IMR-90 (cell line): ENCODE measurements at regions not wholly inside any gene's neighbourhood (a gene's known extent, or its start where the extent isn't known, plus 50 kb on each side); places are given as distances from the start of the nearest gene placed in this dataset.

ENCODE experiments used
- ATAC-seq: fragments of 200-7000 bp; cut with Tn5 transposase; 2 replicates; pipeline ENCODE4 v1.9.1; 2020; ENCODE audit warnings: low read depth, mild to moderate bottlenecking, moderate library complexity
- BruUV-seq: library from RNA; stranded (reverse); fragments of 400-500 nt; replicated peaks from 2 replicates; lab custom pipeline; 2021; lab: Mats Ljungman, UMichigan
- CTCF ChIA-PET: fragments of 300-600 bp; formaldehyde crosslinking; extraction: SDS; loops from one replicate; lab custom pipeline; 2021; ENCODE audit warnings: antibody characterized with exemption; lab: Yijun Ruan, JAX
- POLR2A ChIA-PET: fragments of 300-600 bp; sonication (Branson Sonifier 250); formaldehyde crosslinking; loops from one replicate; lab custom pipeline; 2022; ENCODE audit warnings: antibody characterized with exemption; ENCODE audit not compliant: unreplicated experiment; lab: Charles Lee
- DNase-seq: peaks from one replicate; pipeline ENCODE4 v3.0.0; 2013
- H2AFZ ChIP-seq: replicated peaks from 2 replicates; pipeline ENCODE3; 2013; ENCODE audit warnings: low read length, mild to moderate bottlenecking; ENCODE audit not compliant: poor library complexity
- H2AK5ac ChIP-seq: 2 replicates; pipeline ENCODE4 v1.6.1; 2013; ENCODE audit warnings: low read depth, low read length, inconsistent platforms
- H2AK9ac ChIP-seq: replicated peaks from 2 replicates; pipeline ENCODE3; 2013; ENCODE audit warnings: mild to moderate bottlenecking, low read depth, low read length, moderate library complexity; ENCODE audit not compliant: poor library complexity
- H2BK120ac ChIP-seq: 2 replicates; pipeline ENCODE4 v1.6.1; 2013; ENCODE audit warnings: low read depth, low read length, inconsistent platforms
- H2BK15ac ChIP-seq: 3 replicates; pipeline ENCODE4 v1.6.1; 2013; ENCODE audit warnings: low read depth, low read length, inconsistent platforms
- H2BK20ac ChIP-seq: 2 replicates; pipeline ENCODE4 v1.6.1; 2013; ENCODE audit warnings: low read depth, mild to moderate bottlenecking, inconsistent platforms, low read length, moderate library complexity
- H2BK5ac ChIP-seq: 2 replicates; pipeline ENCODE4 v1.6.1; 2013; ENCODE audit warnings: mild to moderate bottlenecking, low read depth, low read length, inconsistent platforms; ENCODE audit not compliant: poor library complexity, severe bottlenecking
- H3K14ac ChIP-seq: replicated peaks from 2 replicates; pipeline ENCODE4 v1.6.1; 2013; ENCODE audit warnings: low read depth, low read length, inconsistent platforms
- H3K18ac ChIP-seq: 2 replicates; pipeline ENCODE4 v1.6.1; 2013; ENCODE audit warnings: low read depth, low read length, control low read depth
- H3K23ac ChIP-seq: 2 replicates; pipeline ENCODE4 v1.6.1; 2013; ENCODE audit warnings: low read depth, low read length, inconsistent platforms
- H3K27ac ChIP-seq: 2 replicates; pipeline ENCODE4 v1.5.1; 2013; ENCODE audit warnings: mild to moderate bottlenecking, control low read depth, low read length; ENCODE audit not compliant: insufficient read depth
- H3K27me3 ChIP-seq: 2 replicates; pipeline ENCODE4 v1.6.1; 2013; ENCODE audit warnings: low read length; ENCODE audit not compliant: control insufficient read depth, insufficient read depth
- H3K36me3 ChIP-seq: 2 replicates; pipeline ENCODE4 v1.6.1; 2013; ENCODE audit warnings: low read length, mixed read lengths; ENCODE audit not compliant: control insufficient read depth, insufficient read depth
- H3K4ac ChIP-seq: 2 replicates; pipeline ENCODE4 v1.6.1; 2013; ENCODE audit warnings: low read depth, low read length, inconsistent platforms
- H3K4me1 ChIP-seq: 2 replicates; pipeline ENCODE4 v1.6.1; 2013; ENCODE audit warnings: low read length, mixed read lengths; ENCODE audit not compliant: control insufficient read depth, insufficient read depth
- H3K4me2 ChIP-seq: 2 replicates; pipeline ENCODE4 v1.6.1; 2013; ENCODE audit warnings: low read depth, mild to moderate bottlenecking, control low read depth, low read length, moderate library complexity
- H3K4me3 ChIP-seq: 2 replicates; pipeline ENCODE4 v1.5.1; 2013; ENCODE audit warnings: low read depth, mild to moderate bottlenecking, control low read depth, low read length, moderate library complexity; ENCODE audit not compliant: insufficient read depth
- H3K56ac ChIP-seq: 2 replicates; pipeline ENCODE4 v1.6.1; 2013; ENCODE audit warnings: low read length, inconsistent platforms; ENCODE audit not compliant: insufficient read depth; ENCODE audit errors: extremely low read depth
- H3K79me1 ChIP-seq, 2 experiments: 2 replicates each; pipeline ENCODE4 v1.6.1; 2013; ENCODE audit warnings: low read length in 2 of 2, inconsistent platforms in 1 of 2, low read depth in 1 of 2
- H3K9ac ChIP-seq: 2 replicates; pipeline ENCODE4 v1.6.1; 2013; ENCODE audit warnings: low read depth, low read length, control low read depth
- H3K9me1 ChIP-seq: 2 replicates; pipeline ENCODE4 v1.6.1; 2013; ENCODE audit warnings: low read length, inconsistent platforms; ENCODE audit not compliant: insufficient read depth
- H3K9me3 ChIP-seq: 2 replicates; pipeline ENCODE4 v1.6.1; 2013; ENCODE audit warnings: low read length; ENCODE audit not compliant: control insufficient read depth, insufficient read depth
- H4K20me1 ChIP-seq: 2 replicates; pipeline ENCODE4 v1.6.1; 2013; ENCODE audit warnings: low read length, inconsistent platforms; ENCODE audit not compliant: insufficient read depth
- H4K5ac ChIP-seq: 2 replicates; pipeline ENCODE4 v1.6.1; 2013; ENCODE audit warnings: mild to moderate bottlenecking, low read depth, low read length, control low read depth
- H4K8ac ChIP-seq, 2 experiments: 2 replicates each; pipeline ENCODE4 v1.6.1; 2013; ENCODE audit warnings: low read depth in 2 of 2, low read length in 2 of 2, control low read depth in 1 of 2, inconsistent platforms in 1 of 2
- H4K91ac ChIP-seq: 2 replicates; pipeline ENCODE4 v1.6.1; 2013; ENCODE audit warnings: low read depth, low read length, inconsistent platforms; ENCODE audit not compliant: insufficient read depth
- ELK1 ChIP-seq: fragments of 150-350 bp; IDR thresholded peaks from 2 replicates; pipeline ENCODE4 v1.6.1; 2016; ENCODE audit warnings: low read depth, mild to moderate bottlenecking, low read length, moderate library complexity, borderline replicate concordance
- MAFK ChIP-seq: IDR thresholded peaks from 2 replicates; pipeline ENCODE4 v1.6.1; 2012; ENCODE audit warnings: low read depth, low read length, improper control_type of control experiment
- MAZ ChIP-seq: IDR thresholded peaks from 2 replicates; pipeline ENCODE4 v1.6.1; 2012; ENCODE audit warnings: low read depth, mild to moderate bottlenecking, low read length, improper control_type of control experiment, moderate library complexity, borderline replicate concordance
- dilution Hi-C: fragments of 300-500 bp; cut with HindIII; formaldehyde crosslinking; loops from one replicate; pipeline ENCODE4 v1.14.3; 2018; ENCODE audit warnings: low sequenced_read_pairs; ENCODE audit not compliant: unreplicated experiment
- in situ Hi-C: fragments of 300-500 bp; cut with MboI; formaldehyde crosslinking; loops from 3 replicates; pipeline ENCODE4 v1.14.3; 2019; ENCODE audit warnings: low sequenced_read_pairs, inconsistent platforms, mixed read lengths
- intact Hi-C: fragments of 100-400 bp; cut with micrococcal nuclease; formaldehyde crosslinking; loops from 2 replicates; pipeline ENCODE4 v1.10.0; 2022

GRCh38 chr18:68376926-68377325 is 338.0 kb downstream of the TMX3 start:
- in situ Hi-C loops (no loop called here), intact Hi-C loops (no loop called here), dilution Hi-C loops (no loop called here)
- Histone ChIP-seq H4K8ac (no peak overlapping the region), H2BK20ac (no peak overlapping the region), H3K23ac (no peak overlapping the region), H2AFZ (no peak overlapping the region), H2AK9ac (no peak overlapping the region), H3K9me3 (no peaks in the 10 kb centered on the region), H3K14ac (no peak overlapping the region), H3K56ac (no peak overlapping the region), H3K79me1 (no peaks in the 10 kb centered on the region), H3K36me3 (no peaks in the 10 kb centered on the region), H4K91ac (no peak overlapping the region), H3K4ac (no peak overlapping the region), H3K27ac (no peak overlapping the region), H3K4me3 (no peak overlapping the region), H3K4me1 (no peaks in the 10 kb centered on the region), H3K18ac (no peak overlapping the region), H3K4me2 (no peak overlapping the region), H2AK5ac (no peak overlapping the region), H3K9me1 (no peaks in the 10 kb centered on the region), H4K5ac (no peak overlapping the region), H3K9ac (no peak overlapping the region), H4K20me1 (no peaks in the 10 kb centered on the region), H2BK120ac (no peak overlapping the region), H2BK15ac (no peak overlapping the region), H3K27me3 (no peaks in the 10 kb centered on the region), H2BK5ac (no peak overlapping the region)
- DNase-seq (no peak), ATAC-seq (no peak)
- CTCF ChIA-PET = no interaction called here
- POLR2A ChIA-PET = no interaction called here
- no TSS peak for BruUV-seq
- no peak for TF ChIP-seq ELK1
- TF ChIP-seq MAZ = no peak
- peak; percentile 84 for TF ChIP-seq MAFK
